Heart right ventricle (tissue), 16 donors: ENCODE measurements at regions not wholly inside any gene's neighbourhood (a gene's known extent, or its start where the extent isn't known, plus 50 kb on each side); places are given as distances from the start of the nearest gene placed in this dataset.
"Not testable (repeated sequence)": the region's sequence is repeated elsewhere in the genome, so short reads cannot be mapped to it uniquely, and the experiment has no call there.

Experiments
- ATAC-seq, 8 donors: fragments of 200-7000 bp; cut with Tn5 transposase; one replicate each; pipeline ENCODE4 v1.9.1; 2020; ENCODE audit warnings: mild to moderate bottlenecking in 8 of 8, moderate library complexity in 8 of 8, moderate number of reproducible peaks in 1 of 8
- DNase-seq, 2 donors: peaks; one replicate each; pipeline ENCODE4 v3.0.0-alpha.2; 2020
- H3K27ac ChIP-seq, 10 donors: fragments of 200-600 bp; sonication (generic) in 2 of 10; one replicate each; pipeline versions ENCODE4 v1.5.0 to v1.8.0; 2020 to 2022; ENCODE audit warnings: mild to moderate bottlenecking in 3 of 10
- H3K27me3 ChIP-seq, 7 donors: fragments of 200-600 bp; one replicate each; pipeline ENCODE4 v1.8.0; 2021 to 2022; ENCODE audit warnings: mild to moderate bottlenecking in 2 of 7
- H3K36me3 ChIP-seq, 9 donors: fragments of 200-600 bp; sonication (generic) in 1 of 9; one replicate each; pipeline versions ENCODE4 v1.5.0 to v1.8.0; 2020 to 2022; ENCODE audit warnings: mild to moderate bottlenecking in 2 of 9
- H3K4me1 ChIP-seq, 9 donors: fragments of 200-600 bp; sonication (generic) in 1 of 9; one replicate each; pipeline versions ENCODE4 v1.5.0 to v1.8.0; 2020 to 2022; ENCODE audit warnings: mild to moderate bottlenecking in 4 of 9
- H3K4me3 ChIP-seq, 10 donors: fragments of 200-600 bp; sonication (generic) in 2 of 10; one replicate each; pipeline versions ENCODE4 v1.5.0 to v1.8.0; 2020 to 2022; ENCODE audit warnings: mild to moderate bottlenecking in 7 of 10, moderate library complexity in 2 of 10
- H3K9me3 ChIP-seq, 11 donors: fragments of 200-600 bp in 10 of 11; sonication (generic) in 2 of 11; one replicate each; pipeline versions ENCODE4 v1.5.0 to v1.8.0; 2013 to 2022; ENCODE audit warnings: mild to moderate bottlenecking in 2 of 11, control low read depth in 1 of 11, moderate library complexity in 1 of 11
- WGBS, 2 donors: extraction: QIAGEN DNeasy Blood & Tissue Kit; methylation state at CpG; one replicate each; pipeline ENCODE4 v1.1.7; 2013; ENCODE audit warnings: inconsistent platforms in 1 of 2; 5-methylcytosine and 5-hydroxymethylcytosine counted together
- intact Hi-C, 10 donors: fragments of 100-400 bp; cut with DNase I; formaldehyde crosslinking; loops; one replicate each; pipeline versions ENCODE4 v1.11.1 to v1.14.2; 2022
- donor health status: Arrhythmogenic right ventricular cardiomyopathy.
- donor health status: ischemic (EF 13 %, LVEDD 7.1; RV severe dilation, severe dysfunction).
- donor health status: healthy with polysubstance abuse.
- donor health status: DM: no; HTN: yes; CAD: no.
- donor health status: DM: no; HTN: no; CAD: no.
- donor health status: ischemic (EF 25% LVEDD 6.9; RV normal size, moderate dysfunction).
- donor health status: ischemic (EF 25% LVEDD 5.7; RV mildly dilated, moderate dysfunction).
- donor health status: healthy.
- donor health status: DM: yes; HTN: yes; CAD: no.
- donor health status: Ischemic cardiomyopathy.
- donor health status: ischemic (EF 35%, LVEDD 5.7; RV mildly dilated, moderate dysfunction).
- donor health status: nonischemic (EF 11% LVEDD 7.7; RV severe dilation, severe dysfunction).
- donor health status: DM: yes; HTN: yes; CAD: no.
- donor health status: PGD.
- donor health status: ischemic (EF 29% LVEDD 5.4; RV normal size, mild dysfunction).
- donor health status: nonischemic (EF 23%, LVEDD 6.1; RV moderate dilation, normal function).

DNA sequence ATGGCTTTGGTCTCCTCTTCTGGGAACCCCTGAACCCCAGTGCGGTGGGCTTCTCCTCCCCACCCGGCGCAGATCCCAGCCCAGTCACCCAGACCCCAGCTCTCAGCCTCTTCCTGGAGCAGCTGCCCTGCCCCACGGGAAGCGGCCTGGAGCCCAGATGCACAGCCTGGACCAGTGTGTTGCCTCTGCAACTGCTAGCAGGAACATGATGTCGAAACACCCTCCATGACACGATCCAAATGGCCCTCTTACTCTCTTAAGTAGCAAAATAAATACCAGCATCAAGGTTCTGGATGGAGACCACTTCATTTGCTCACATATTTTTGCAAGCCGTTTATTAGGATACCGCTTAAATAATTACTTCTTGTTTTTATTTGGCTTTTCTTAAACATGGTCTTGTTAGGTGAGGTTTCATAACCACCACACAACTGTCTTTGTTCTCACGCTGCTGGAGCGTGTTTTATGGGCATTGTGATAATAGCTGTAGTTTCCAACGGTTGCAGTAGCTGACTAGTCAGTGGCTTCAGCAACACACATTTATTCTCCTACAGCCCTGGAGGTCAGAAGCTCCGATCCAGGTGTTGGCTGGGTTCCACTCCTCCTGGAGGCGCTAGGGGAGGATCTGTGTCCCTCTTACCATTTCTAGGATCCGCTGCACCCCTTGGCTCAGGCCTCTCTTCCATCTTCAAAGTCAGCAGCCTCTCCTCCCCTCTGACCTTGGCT, 5453.9 kb upstream of the TPTE start:
- DNase-seq, result peak in 1 of 2 donors; percentile 1
- H3K27me3 ChIP-seq, H3K9me3 ChIP-seq, H3K36me3 ChIP-seq, H3K4me1 ChIP-seq, intact Hi-C loops, H3K4me3 ChIP-seq, H3K27ac ChIP-seq: not testable (repeated sequence)
- peak in 5 of 8 donors; percentile 27 to 71 (median 46) for ATAC-seq
- 52% methylated on average over 3 of the region's 15 CpGs; no CpG with 5 or more reads in 1 of the 2 donors for WGBS, 2 donors

DNA sequence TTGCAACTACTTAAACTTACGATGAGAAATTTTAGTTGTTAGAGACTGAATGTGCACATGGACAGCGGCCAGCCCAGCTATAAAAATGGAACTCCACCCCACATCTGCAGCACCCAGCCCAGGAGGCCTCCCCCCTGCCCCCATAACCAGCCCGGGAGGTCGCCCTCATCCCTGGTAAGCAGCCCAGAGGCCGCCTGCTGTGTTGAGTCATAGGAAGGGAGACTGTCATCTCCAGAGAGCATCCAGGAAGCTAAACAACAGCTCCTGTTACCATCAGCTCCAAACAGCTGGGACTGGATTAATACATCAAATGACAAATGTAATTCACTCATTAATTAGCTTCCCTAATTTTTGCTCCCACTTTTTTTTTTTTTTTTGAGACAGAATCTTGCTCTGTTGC, 5452.7 kb upstream of the TPTE start:
- H3K9me3 ChIP-seq, H3K27ac ChIP-seq, H3K36me3 ChIP-seq, H3K4me3 ChIP-seq, intact Hi-C loops, DNase-seq, H3K27me3 ChIP-seq, H3K4me1 ChIP-seq: not testable (repeated sequence)
- WGBS, 2 donors, result no CpG with 5 or more reads among the region's 5 CpGs
- peak; percentile 55 to 89 (median 66) for ATAC-seq

GRCh38 chr21:5071180-5071579, 5450.2 kb upstream of the TPTE start:
- peak in 6 of 8 donors; percentile 26 to 43 (median 32) for ATAC-seq

GRCh38 chr21:5076854-5077253, 5444.5 kb upstream of the TPTE start:
- H3K27me3 ChIP-seq, H3K9me3 ChIP-seq, H3K36me3 ChIP-seq, H3K27ac ChIP-seq, intact Hi-C loops, H3K4me3 ChIP-seq, DNase-seq, H3K4me1 ChIP-seq: not testable (repeated sequence)
- peak in 5 of 8 donors; percentile 31 to 65 (median 52) for ATAC-seq
- WGBS, 2 donors, result no CpG with 5 or more reads among the region's 7 CpGs

More at GRCh38 chr21:5071180-5071579, 5450.2 kb upstream of the TPTE start:
- H3K4me3 ChIP-seq, H3K27me3 ChIP-seq, H3K9me3 ChIP-seq, DNase-seq, intact Hi-C loops, H3K4me1 ChIP-seq, H3K36me3 ChIP-seq: not testable (repeated sequence)
- H3K27ac ChIP-seq, result peak overlapping the region in 3 of 10 donors; percentile 56 to 74 (median 69)
- WGBS, 2 donors, result no CpG with 5 or more reads among the region's 2 CpGs

GRCh38 chr21:5079361-5079760, 5442.0 kb upstream of the TPTE start:
- H3K4me1 ChIP-seq, H3K4me3 ChIP-seq, intact Hi-C loops, H3K36me3 ChIP-seq, H3K9me3 ChIP-seq, H3K27me3 ChIP-seq, H3K27ac ChIP-seq, DNase-seq: not testable (repeated sequence)
- peak in 2 of 8 donors; percentile 6 to 48 for ATAC-seq
- WGBS, 2 donors, result no CpG with 5 or more reads among the region's 8 CpGs

DNA sequence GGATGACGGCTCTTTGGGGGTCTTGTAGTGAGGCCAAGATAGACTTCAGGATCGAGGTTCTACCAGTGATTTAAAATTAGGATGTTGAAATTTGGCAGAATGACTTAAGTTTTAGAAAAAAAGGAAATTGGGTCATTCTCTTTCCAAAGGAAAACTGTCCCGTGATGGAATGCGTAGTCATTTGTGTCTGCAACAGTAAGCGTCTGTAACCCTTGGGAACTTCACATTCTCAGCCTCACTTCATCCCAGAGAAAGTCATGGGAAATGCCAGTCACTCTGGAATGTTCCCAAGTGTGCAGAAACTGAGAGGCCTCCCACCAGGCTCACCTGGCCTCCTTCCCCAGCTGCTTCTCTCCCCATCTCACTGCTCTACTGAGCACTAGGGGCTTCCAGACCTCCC, 5441.4 kb upstream of the TPTE start:
- ATAC-seq, result peak in 7 of 8 donors; percentile 46 to 79 (median 71)
- H3K4me1 ChIP-seq, intact Hi-C loops, H3K4me3 ChIP-seq, DNase-seq, H3K36me3 ChIP-seq, H3K27ac ChIP-seq, H3K27me3 ChIP-seq, H3K9me3 ChIP-seq: not testable (repeated sequence)
- WGBS, 2 donors, result no CpG with 5 or more reads among the region's 5 CpGs

DNA sequence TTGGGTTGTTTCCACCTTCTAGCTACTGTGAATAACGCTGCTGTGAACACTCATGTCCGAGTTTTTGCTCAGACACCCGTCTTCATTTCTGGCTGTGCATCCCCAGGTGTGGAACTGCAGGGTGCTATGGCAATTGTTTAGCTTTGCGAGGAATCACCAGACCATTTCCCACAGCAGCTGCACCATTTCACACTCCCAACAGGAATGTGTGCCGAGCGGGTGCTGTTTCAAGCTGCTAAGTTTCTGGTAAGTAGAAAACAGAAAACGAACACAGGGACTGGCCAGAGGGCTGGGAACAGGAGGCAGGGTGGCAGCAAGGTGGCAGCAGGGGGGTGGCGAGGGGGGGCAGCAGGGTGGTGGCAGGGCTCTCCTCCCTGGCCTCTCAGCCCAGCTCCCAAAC, 5437.1 kb upstream of the TPTE start:
- H3K9me3 ChIP-seq, H3K27me3 ChIP-seq, H3K27ac ChIP-seq, intact Hi-C loops, H3K36me3 ChIP-seq, H3K4me3 ChIP-seq, DNase-seq, H3K4me1 ChIP-seq, ATAC-seq: not testable (repeated sequence)
- 94% methylated on average over 3 to 4 of the region's 8 CpGs for WGBS, 2 donors

GRCh38 chr21:5085456-5085855, 5435.9 kb upstream of the TPTE start:
- 77% methylated on average over 5 of the region's 13 CpGs; no CpG with 5 or more reads in 1 of the 2 donors for WGBS, 2 donors
- H3K27me3 ChIP-seq, H3K9me3 ChIP-seq, H3K27ac ChIP-seq, ATAC-seq, H3K4me3 ChIP-seq, DNase-seq, H3K4me1 ChIP-seq, intact Hi-C loops, H3K36me3 ChIP-seq: not testable (repeated sequence)

DNA sequence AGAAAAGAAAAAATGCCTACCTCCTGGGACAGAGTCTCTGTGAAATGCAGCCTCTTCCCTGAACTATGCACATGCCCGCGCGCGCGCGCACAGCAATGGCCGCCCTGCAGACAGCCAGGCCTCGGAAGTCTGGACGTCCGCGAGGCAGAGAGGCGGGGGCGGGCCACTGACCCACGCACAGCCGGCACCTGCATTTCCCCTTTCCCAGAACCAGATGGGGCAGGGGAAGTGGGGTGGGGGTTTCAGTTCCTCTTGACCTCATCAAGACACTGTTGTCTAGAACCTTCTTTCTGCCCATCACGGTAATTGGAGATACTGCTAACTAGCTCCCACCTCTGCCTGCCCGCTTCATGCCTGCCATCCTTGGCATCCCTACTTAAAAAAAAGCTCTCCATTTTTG, 5435.0 kb upstream of the TPTE start:
- H3K36me3 ChIP-seq, H3K27me3 ChIP-seq, H3K9me3 ChIP-seq, H3K27ac ChIP-seq, H3K4me1 ChIP-seq, intact Hi-C loops, H3K4me3 ChIP-seq: not testable (repeated sequence)
- DNase-seq (peak in 1 of 2 donors; percentile 38), ATAC-seq (peak in 5 of 8 donors; percentile 19 to 51 (median 38))
- 97% methylated on average over 9 of the region's 17 CpGs; no CpG with 5 or more reads in 1 of the 2 donors for WGBS, 2 donors

DNA sequence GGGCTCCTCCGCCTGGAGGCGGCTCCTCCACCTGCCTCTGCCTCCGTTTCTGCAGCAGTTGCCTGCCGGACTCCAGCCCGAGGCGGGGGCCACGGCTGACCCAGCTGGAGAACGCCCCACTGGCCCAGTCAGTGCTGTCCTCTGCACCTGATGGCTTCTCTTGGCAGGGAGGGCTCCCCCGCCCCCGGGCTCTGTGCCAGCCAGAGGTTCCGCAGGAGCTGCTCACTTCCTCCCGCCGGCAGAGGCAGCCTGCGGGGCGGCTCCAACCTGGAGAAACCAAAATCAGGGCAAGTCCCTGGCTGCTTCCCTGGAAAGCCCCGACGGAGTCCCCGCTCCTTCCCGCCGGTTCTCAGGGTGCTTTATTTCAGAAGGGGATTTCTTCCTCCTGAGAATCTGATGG, 5432.6 kb upstream of the TPTE start:
- DNase-seq, intact Hi-C loops, H3K4me1 ChIP-seq, H3K36me3 ChIP-seq, H3K9me3 ChIP-seq, H3K27ac ChIP-seq, H3K4me3 ChIP-seq, H3K27me3 ChIP-seq: not testable (repeated sequence)
- no CpG with 5 or more reads among the region's 20 CpGs for WGBS, 2 donors
- ATAC-seq, result peak in 7 of 8 donors; percentile 35 to 78 (median 68)

GRCh38 chr21:5089399-5090089, 5431.8 kb upstream of the TPTE start:
- peak overlapping the region in 1 of 10 donors; percentile 9 for H3K27ac ChIP-seq
- ATAC-seq (peak; percentile 58 to 81 (median 74)), DNase-seq (peak; percentile 39)
- intact Hi-C loops, H3K36me3 ChIP-seq, H3K9me3 ChIP-seq, H3K4me3 ChIP-seq, H3K4me1 ChIP-seq, H3K27me3 ChIP-seq: not testable (repeated sequence)
- WGBS, 2 donors, result 35 to 70% methylated on average over 4 of the region's 15 CpGs
